ENCODE measurements at regions not wholly inside any gene's neighbourhood (a gene's known extent, or its start where the extent isn't known, plus 50 kb on each side); places are given as distances from the start of the nearest gene placed in this dataset.
"Not testable (repeated sequence)": the region's sequence is repeated elsewhere in the genome, so short reads cannot be mapped to it uniquely, and the experiment has no call there.

GRCh38 chr1:203998571-203998970 lies 74.3 kb upstream of the SOX13 start:
- not testable (repeated sequence) for DNase-seq (ENCODE audit: low spot score)

- DNase-seq (ENCODE audit: low spot score) = no peak
Measured at GRCh38 chr1:203999618-204000017, 73.3 kb upstream of the SOX13 start.

GRCh38 chr1:204001166-204001901 lies 71.6 kb upstream of the SOX13 start:
- no peak for DNase-seq (ENCODE audit: low spot score)

DNA sequence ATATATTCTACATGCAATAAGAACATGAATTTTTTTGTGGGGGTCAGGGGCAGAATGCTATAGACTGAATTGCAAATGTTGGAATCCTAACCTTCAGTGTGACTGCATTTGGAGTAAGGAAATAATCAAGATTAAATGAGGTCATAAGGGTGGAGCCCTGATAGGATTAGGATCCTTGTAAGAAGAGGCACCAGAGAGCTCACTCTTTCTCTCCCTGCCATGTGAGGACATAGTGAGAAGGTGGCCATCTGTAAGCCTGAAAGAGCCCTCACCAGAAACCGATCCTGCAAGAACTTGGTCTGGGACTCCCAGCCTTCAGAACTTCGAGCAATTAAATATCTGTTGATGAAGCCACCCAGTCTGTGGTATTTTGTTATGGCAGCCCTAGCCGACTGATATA lies 70.3 kb upstream of the SOX13 start:
- DNase-seq (ENCODE audit: low spot score) = no peak

- DNase-seq (ENCODE audit: low spot score) = no peak
Measured at GRCh38 chr1:204003536-204003935, 69.4 kb upstream of the SOX13 start.

- DNase-seq (ENCODE audit: low spot score) = no peak
Measured at GRCh38 chr1:204011426-204011825, 61.5 kb upstream of the SOX13 start.

DNA sequence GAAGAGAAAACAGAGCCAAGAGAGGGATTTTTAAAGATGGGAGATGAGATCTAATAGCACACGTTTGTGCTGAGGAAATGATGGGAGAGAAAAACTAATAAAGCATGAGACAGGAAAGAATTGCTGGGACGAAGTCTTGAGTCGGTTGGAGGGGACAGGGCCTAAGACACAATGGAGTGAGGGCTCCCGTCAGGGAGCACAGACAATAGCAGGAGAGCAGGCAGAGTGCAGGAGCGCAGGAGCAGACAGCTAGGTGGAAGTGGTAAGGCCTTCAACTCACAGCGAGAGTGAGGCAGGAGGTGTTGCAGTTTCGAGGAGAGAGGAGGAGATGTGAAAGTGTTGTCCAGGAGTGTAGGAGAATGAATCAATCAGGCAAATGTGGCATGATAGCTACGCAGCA lies 59.9 kb upstream of the SOX13 start:
- no peak for DNase-seq (ENCODE audit: low spot score)

- DNase-seq (ENCODE audit: low spot score) = no peak
Measured at GRCh38 chr1:204014336-204014735, 58.6 kb upstream of the SOX13 start.

DNA sequence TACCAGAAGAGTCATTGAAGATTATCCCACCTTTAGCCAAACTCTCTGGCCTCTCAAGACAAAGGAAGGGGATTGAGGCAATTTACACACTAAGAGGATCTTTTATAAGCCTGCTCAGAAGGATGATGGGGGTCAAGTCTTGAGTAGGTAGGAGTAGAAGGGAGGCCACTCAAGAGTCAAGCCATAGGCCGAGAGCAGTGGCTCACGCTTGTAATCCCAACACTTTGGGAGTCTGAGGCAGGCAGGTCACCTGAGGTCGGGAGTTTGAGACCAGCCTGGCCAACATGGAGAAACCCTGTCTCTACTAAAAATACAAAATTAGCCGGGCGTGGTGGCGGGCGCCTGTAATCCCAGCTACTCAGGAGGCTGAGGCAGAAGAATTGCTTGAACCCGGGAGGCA lies 58.0 kb upstream of the SOX13 start:
- DNase-seq (ENCODE audit: low spot score) = not testable (repeated sequence)

GRCh38 chr1:204017032-204017431 lies 55.9 kb upstream of the SOX13 start:
- no peak for DNase-seq (ENCODE audit: low spot score)

- no peak for DNase-seq (ENCODE audit: low spot score)
Measured at GRCh38 chr1:204018460-204018859, 54.5 kb upstream of the SOX13 start.

Measured in AG20443 (cell line).